ENCODE measurements at regions not wholly inside any gene's neighbourhood (a gene's known extent, or its start where the extent isn't known, plus 50 kb on each side); places are given as distances from the start of the nearest gene placed in this dataset.
A peak's percentile ranks its signal among the peaks of the same experiment; 100 is the strongest.

GRCh38 chr3:146326875-146327543 lies 76.1 kb upstream of the PLSCR4 start:
- Histone ChIP-seq H3K4me1 (ENCODE audit: insufficient read depth, low read length, poor library complexity, severe bottlenecking) (no peaks in the 10 kb centered on the region), H3K4me3 (ENCODE audit: low read depth, low read length, poor library complexity, severe bottlenecking) (no peak overlapping the region), H3K9me3 (ENCODE audit: low read depth, low read length, poor library complexity, severe bottlenecking) (no peaks in the 10 kb centered on the region), H3K27me3 (replicated peaks; ENCODE audit: insufficient read depth, low read depth, low read length, poor library complexity) (no peaks in the 10 kb centered on the region), H3K36me3 (ENCODE audit: insufficient read depth, low read length, poor library complexity, severe bottlenecking) (no peaks in the 10 kb centered on the region), H3K27ac (ENCODE audit: low read depth, low read length, poor library complexity, severe bottlenecking) (no peak overlapping the region)
- CTCF ChIA-PET, result interaction anchor here (0.6 to 1.8 kb wide), 10 partner anchors 103 to 1691 kb away, joined by 3 to 42 read pairs (median 4); no protein-coding TSS in a partner anchor
- no TSS peak for BruUV-seq (replicated peaks)
- DNase-seq (ENCODE audit: low spot score), result peak; percentile 68
- POLR2A ChIA-PET (ENCODE audit: low non-redundant PET), result interaction anchor here (1.0 kb wide), 1 partner anchor 262 kb away, joined by 4 read pairs; no protein-coding TSS in a partner anchor
- intact Hi-C loops (cut with micrococcal nuclease; ENCODE audit: unreplicated experiment), result loop anchor here (1.0 to 10.0 kb wide), 4 partner anchors 108 to 552 kb away; no protein-coding TSS in a partner anchor
- no peak for TF ChIP-seq EZH2 (IDR thresholded peaks at IDR 0.05; ENCODE audit: borderline replicate concordance, low read depth, low read length, poor library complexity, severe bottlenecking)
- TF ChIP-seq, protein P1, sequence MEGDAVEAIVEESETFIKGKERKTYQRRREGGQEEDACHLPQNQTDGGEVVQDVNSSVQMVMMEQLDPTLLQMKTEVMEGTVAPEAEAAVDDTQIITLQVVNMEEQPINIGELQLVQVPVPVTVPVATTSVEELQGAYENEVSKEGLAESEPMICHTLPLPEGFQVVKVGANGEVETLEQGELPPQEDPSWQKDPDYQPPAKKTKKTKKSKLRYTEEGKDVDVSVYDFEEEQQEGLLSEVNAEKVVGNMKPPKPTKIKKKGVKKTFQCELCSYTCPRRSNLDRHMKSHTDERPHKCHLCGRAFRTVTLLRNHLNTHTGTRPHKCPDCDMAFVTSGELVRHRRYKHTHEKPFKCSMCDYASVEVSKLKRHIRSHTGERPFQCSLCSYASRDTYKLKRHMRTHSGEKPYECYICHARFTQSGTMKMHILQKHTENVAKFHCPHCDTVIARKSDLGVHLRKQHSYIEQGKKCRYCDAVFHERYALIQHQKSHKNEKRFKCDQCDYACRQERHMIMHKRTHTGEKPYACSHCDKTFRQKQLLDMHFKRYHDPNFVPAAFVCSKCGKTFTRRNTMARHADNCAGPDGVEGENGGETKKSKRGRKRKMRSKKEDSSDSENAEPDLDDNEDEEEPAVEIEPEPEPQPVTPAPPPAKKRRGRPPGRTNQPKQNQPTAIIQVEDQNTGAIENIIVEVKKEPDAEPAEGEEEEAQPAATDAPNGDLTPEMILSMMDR (conservative IDR thresholded peaks at IDR 0.05; ENCODE audit: low read depth, low read length), result peak; percentile 74

GRCh38 chr3:146325170-146325569 lies 74.3 kb upstream of the PLSCR4 start:
- no peaks in the 10 kb centered on the region for H3K36me3 ChIP-seq (ENCODE audit: insufficient read depth, low read length, poor library complexity, severe bottlenecking)
- ChIA-PET POLR2A (ENCODE audit: low non-redundant PET) (no interaction called here), CTCF (no interaction called here)
- no peak overlapping the region for H3K27ac ChIP-seq (ENCODE audit: low read depth, low read length, poor library complexity, severe bottlenecking)
- BruUV-seq (replicated peaks), result no TSS peak
- no peaks in the 10 kb centered on the region for H3K4me1 ChIP-seq (ENCODE audit: insufficient read depth, low read length, poor library complexity, severe bottlenecking)
- intact Hi-C loops (cut with micrococcal nuclease; ENCODE audit: unreplicated experiment), result loop anchor here (10.0 kb wide), 1 partner anchor 550 kb away; no protein-coding TSS in a partner anchor
- no peaks in the 10 kb centered on the region for H3K9me3 ChIP-seq (ENCODE audit: low read depth, low read length, poor library complexity, severe bottlenecking)
- DNase-seq (ENCODE audit: low spot score), result no peak
- H3K4me3 ChIP-seq (ENCODE audit: low read depth, low read length, poor library complexity, severe bottlenecking), result no peak overlapping the region
- no peaks in the 10 kb centered on the region for H3K27me3 ChIP-seq (replicated peaks; ENCODE audit: insufficient read depth, low read depth, low read length, poor library complexity)
- TF ChIP-seq, protein P1 (conservative IDR thresholded peaks at IDR 0.05; ENCODE audit: low read depth, low read length), result no peak
- no peak for TF ChIP-seq EZH2 (IDR thresholded peaks at IDR 0.05; ENCODE audit: borderline replicate concordance, low read depth, low read length, poor library complexity, severe bottlenecking)

DNA sequence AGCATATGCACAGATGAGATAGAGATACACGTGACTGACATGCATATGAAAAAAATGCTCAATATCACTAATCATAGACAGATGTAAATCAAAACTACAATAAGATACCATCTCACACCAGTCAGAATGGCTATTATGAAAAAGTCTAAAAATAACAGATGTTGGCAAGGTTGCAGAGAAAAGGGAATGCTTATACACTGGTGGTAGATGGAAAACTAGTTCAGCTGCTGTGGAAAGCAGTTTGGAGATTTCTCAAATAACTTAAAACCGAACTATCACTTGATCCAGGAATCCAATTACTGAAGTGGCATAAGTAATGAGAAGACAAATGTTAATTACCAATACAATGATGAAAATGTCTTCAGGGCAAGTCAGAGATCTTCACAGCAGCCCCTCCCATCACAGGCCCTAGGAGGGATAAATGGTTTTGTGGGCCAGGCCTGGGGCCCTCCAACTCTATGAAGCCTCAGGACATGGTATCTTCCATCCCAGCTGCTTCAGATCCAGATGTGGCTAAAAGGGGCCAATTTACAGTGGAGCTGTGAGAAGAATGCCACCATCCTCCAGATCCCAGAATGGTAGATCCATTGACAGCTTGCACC lies 71.4 kb upstream of the PLSCR4 start:
- CTCF ChIA-PET, result no interaction called here
- intact Hi-C loops (cut with micrococcal nuclease; ENCODE audit: unreplicated experiment), result loop anchor here (10.0 kb wide), 1 partner anchor 548 kb away; no protein-coding TSS in a partner anchor
- Histone ChIP-seq H3K4me1 (ENCODE audit: insufficient read depth, low read length, poor library complexity, severe bottlenecking) (no peaks in the 10 kb centered on the region), H3K27ac (ENCODE audit: low read depth, low read length, poor library complexity, severe bottlenecking) (no peak overlapping the region), H3K27me3 (replicated peaks; ENCODE audit: insufficient read depth, low read depth, low read length, poor library complexity) (no peaks in the 10 kb centered on the region), H3K36me3 (ENCODE audit: insufficient read depth, low read length, poor library complexity, severe bottlenecking) (no peaks in the 10 kb centered on the region), H3K4me3 (ENCODE audit: low read depth, low read length, poor library complexity, severe bottlenecking) (no peak overlapping the region), H3K9me3 (ENCODE audit: low read depth, low read length, poor library complexity, severe bottlenecking) (no peaks in the 10 kb centered on the region)
- POLR2A ChIA-PET (ENCODE audit: low non-redundant PET), result no interaction called here
- TF ChIP-seq, protein P1 (conservative IDR thresholded peaks at IDR 0.05; ENCODE audit: low read depth, low read length), result no peak
- no peak for TF ChIP-seq EZH2 (IDR thresholded peaks at IDR 0.05; ENCODE audit: borderline replicate concordance, low read depth, low read length, poor library complexity, severe bottlenecking)
- no TSS peak for BruUV-seq (replicated peaks)
- DNase-seq (ENCODE audit: low spot score), result no peak
